HepG2 (cell line): ENCODE measurements at regions not wholly inside any gene's neighbourhood (a gene's known extent, or its start where the extent isn't known, plus 50 kb on each side); places are given as distances from the start of the nearest gene placed in this dataset.

Experiments used
- ATAC-seq: fragments of 200-7000 bp; cut with Tn5 transposase; 3 replicates; pipeline ENCODE4 v1.9.1; 2020; ENCODE audit warnings: mild to moderate bottlenecking, moderate library complexity
- BruUV-seq: library from RNA; stranded (reverse); fragments of 400-500 nt; replicated peaks from 2 replicates; lab custom pipeline; 2021; lab: Mats Ljungman, UMichigan
- CTCF ChIA-PET: fragments of 300-600 bp; formaldehyde crosslinking; extraction: SDS; loops from one replicate; lab custom pipeline; 2021; ENCODE audit warnings: low total read pairs, inconsistent platforms, low intra/inter-chr PET ratio; lab: Yijun Ruan, JAX
- POLR2A ChIA-PET: fragments of 350-600 bp; sonication (Branson Sonifier 250); formaldehyde crosslinking; loops from one replicate; lab custom pipeline; 2020; ENCODE audit warnings: antibody characterized with exemption, inconsistent platforms; lab: Yijun Ruan, JAX
- DNase-seq: peaks from one replicate; pipeline ENCODE4 v3.0.0-alpha.2; 2015; ENCODE audit warnings: low spot score
- FAIRE-seq: peaks from 3 replicates; lab custom pipeline; 2011; peaks lifted over from hg19 to GRCh38; lab: Jason Lieb, UNC
- H2AFZ ChIP-seq: one replicate; pipeline ENCODE4 v1.6.1; 2011; ENCODE audit warnings: low read length, inconsistent platforms
- H3K27ac ChIP-seq: fragments of 300-600 bp; 3 replicates; pipeline ENCODE4 v1.8.0; 2011; ENCODE audit warnings: mixed run types, mild to moderate bottlenecking, mixed read lengths, low read length, inconsistent platforms; ENCODE audit not compliant: insufficient read depth; ENCODE audit errors: extremely low read length
- H3K27me3 ChIP-seq, 2 experiments: fragments of 200-600 bp in 1 of 2; 2 replicates in 1 of 2; 3 replicates in 1 of 2; pipeline versions ENCODE4 v1.6.0 to v1.8.0; 2011; ENCODE audit warnings: low read length in 2 of 2, mild to moderate bottlenecking in 2 of 2, moderate library complexity in 2 of 2, inconsistent platforms in 1 of 2; ENCODE audit not compliant: insufficient read depth in 2 of 2, control insufficient read depth in 1 of 2
- H3K36me3 ChIP-seq, 2 experiments: fragments of 200-600 bp in 1 of 2; replicated peaks in 1 of 2; 2 replicates in 1 of 2; 3 replicates in 1 of 2; pipeline versions ENCODE4 v1.5.1 to v1.8.0; 2011; ENCODE audit warnings: low read length in 2 of 2, inconsistent platforms in 1 of 2; ENCODE audit not compliant: insufficient read depth in 2 of 2, control insufficient read depth in 1 of 2
- H3K4me1 ChIP-seq: 2 replicates; pipeline ENCODE4 v1.5.1; 2012; ENCODE audit warnings: low read length, inconsistent platforms; ENCODE audit not compliant: insufficient read depth
- H3K4me2 ChIP-seq: 2 replicates; pipeline ENCODE4 v1.6.0; 2011; ENCODE audit warnings: low read depth, low read length, inconsistent platforms
- H3K4me3 ChIP-seq, 3 experiments: fragments of 200-600 bp in 1 of 3; sonication (generic), shearing (Covaris generic) in 1 of 3; replicated peaks in 1 of 3; 2 replicates each; pipeline ENCODE4 v1.5.1; 2011 to 2016; ENCODE audit warnings: low read length in 3 of 3, inconsistent platforms in 2 of 3, low read depth in 2 of 3, mild to moderate bottlenecking in 2 of 3, control low read depth in 1 of 3, mixed read lengths in 1 of 3; ENCODE audit not compliant: insufficient read depth in 1 of 3
- H3K79me2 ChIP-seq: one replicate; pipeline ENCODE4 v1.6.1; 2011; ENCODE audit warnings: low read length, inconsistent platforms; ENCODE audit not compliant: insufficient read depth
- H3K9ac ChIP-seq: 2 replicates; pipeline ENCODE4 v1.6.0; 2011; ENCODE audit warnings: mild to moderate bottlenecking, low read depth, low read length, inconsistent platforms; ENCODE audit not compliant: insufficient read depth
- H3K9me3 ChIP-seq: 2 replicates; pipeline ENCODE4 v1.5.1; 2012; ENCODE audit warnings: mild to moderate bottlenecking, low read length
- H4K20me1 ChIP-seq: 2 replicates; pipeline ENCODE4 v1.6.0; 2011; ENCODE audit warnings: inconsistent platforms, mild to moderate bottlenecking, low read length, moderate library complexity; ENCODE audit not compliant: insufficient read depth
- DMTF1 ChIP-seq: sonication (generic); formaldehyde crosslinking; IDR thresholded peaks from 2 replicates; pipeline ENCODE4 v1.4.0; 2020; ENCODE audit warnings: mild to moderate bottlenecking, missing genetic modification reagents
- FOSL2 ChIP-seq: sonication (generic); formaldehyde crosslinking; IDR thresholded peaks from 2 replicates; pipeline ENCODE4 v1.4.0; 2020; ENCODE audit warnings: missing genetic modification reagents
- HMGA1 ChIP-seq: sonication (generic); formaldehyde crosslinking; conservative IDR thresholded peaks from 2 replicates; pipeline ENCODE4 v1.4.0; 2020; ENCODE audit warnings: missing genetic modification reagents
- PATZ1 ChIP-seq: sonication (generic); formaldehyde crosslinking; IDR thresholded peaks from 2 replicates; pipeline ENCODE4 v1.4.0; 2020; ENCODE audit warnings: missing genetic modification reagents
- ZNF280B ChIP-seq: sonication (generic); formaldehyde crosslinking; IDR thresholded peaks from 2 replicates; pipeline ENCODE4 v1.5.0; 2020; ENCODE audit warnings: missing genetic modification reagents, mild to moderate bottlenecking, borderline replicate concordance
- ZNF558 ChIP-seq: sonication (generic); formaldehyde crosslinking; IDR thresholded peaks from 2 replicates; pipeline ENCODE4 v1.9.0; 2022; ENCODE audit warnings: mild to moderate bottlenecking, missing genetic modification reagents, borderline replicate concordance
- ZNF614 ChIP-seq: IDR thresholded peaks from 2 replicates; pipeline ENCODE4 v1.6.1; 2018; ENCODE audit warnings: missing biosample characterization, missing genetic modification reagents, inconsistent platforms, borderline replicate concordance
- ZNF616 ChIP-seq: sonication (generic); formaldehyde crosslinking; IDR thresholded peaks from 2 replicates; pipeline ENCODE4 v1.5.0; 2020; ENCODE audit warnings: low read depth, mild to moderate bottlenecking, missing genetic modification reagents
- ZNF629 ChIP-seq: sonication (generic); formaldehyde crosslinking; conservative IDR thresholded peaks from 2 replicates; pipeline ENCODE4 v1.5.0; 2020; ENCODE audit warnings: missing genetic modification reagents
- WGBS: methylation state at CpG from one replicate; pipeline ENCODE4 v1.1.6; 2017; ENCODE audit warnings: low lambda C conversion rate; 5-methylcytosine and 5-hydroxymethylcytosine counted together
- in situ Hi-C: cut with HindIII; loops from 2 replicates; pipeline ENCODE4 v1.10.0; 2017; ENCODE audit warnings: low pct_unique_long_range_greater_than_20kb; ENCODE audit not compliant: extremely low pct_ligation_motif_present
- intact Hi-C: fragments of 100-400 bp; cut with micrococcal nuclease; formaldehyde crosslinking; loops from one replicate; pipeline ENCODE4 v1.10.0; 2022; ENCODE audit not compliant: unreplicated experiment
- TF ChIP-seq, protein P1 (sequence below): sonication (generic); formaldehyde crosslinking; IDR thresholded peaks from 2 replicates; pipeline ENCODE4 v1.4.0; 2020; ENCODE audit warnings: missing genetic modification reagents; ENCODE audit errors: not compliant biosample characterization
- TF ChIP-seq, protein P2 (sequence below): IDR thresholded peaks from 2 replicates; pipeline ENCODE4 v1.6.1; 2016; ENCODE audit warnings: low read depth, control low read depth
- TF ChIP-seq, protein P3 (sequence below): sonication (generic); formaldehyde crosslinking; conservative IDR thresholded peaks from 2 replicates; pipeline ENCODE4 v1.8.0; 2022; ENCODE audit warnings: mild to moderate bottlenecking, moderate library complexity, missing genetic modification reagents
- TF ChIP-seq, protein P4 (sequence below): sonication (generic); formaldehyde crosslinking; IDR thresholded peaks from 2 replicates; pipeline ENCODE4 v1.8.0; 2022; ENCODE audit warnings: missing genetic modification reagents, mild to moderate bottlenecking, inconsistent platforms, borderline replicate concordance

DNA sequence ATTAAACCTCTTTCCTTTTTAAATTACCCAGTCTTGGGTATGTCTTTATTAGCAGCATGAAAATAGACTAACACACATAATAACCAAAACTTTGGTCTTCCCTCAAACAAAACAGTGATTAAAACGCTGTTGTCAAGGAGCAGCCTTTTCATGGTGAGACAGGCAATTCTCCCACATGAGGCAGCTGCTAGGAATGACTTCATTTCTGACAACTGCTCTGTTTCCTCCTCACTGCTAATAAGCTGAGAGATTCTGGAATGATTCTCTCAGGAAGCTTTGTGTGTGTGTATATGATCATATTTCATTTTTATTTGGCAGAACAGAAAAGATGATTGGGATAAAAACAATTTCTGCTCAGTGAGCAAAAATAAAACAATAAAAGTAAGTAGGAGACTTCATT, 580.6 kb upstream of the ADAMTS9 start:
- no peak for FAIRE-seq
- H3K27ac ChIP-seq, result no peak overlapping the region
- H3K36me3 ChIP-seq, result no peaks in the 10 kb centered on the region
- no peaks in the 10 kb centered on the region for H4K20me1 ChIP-seq
- 0% methylated on average over 1 of the region's 1 CpG for whole genome bisulfite sequencing
- H3K4me2 ChIP-seq, result no peak overlapping the region
- POLR2A ChIA-PET, result no interaction called here
- no peak for ATAC-seq
- H3K4me3 ChIP-seq, result no peak overlapping the region
- BruUV-seq, result no TSS peak
- no peaks in the 10 kb centered on the region for H3K9me3 ChIP-seq
- H3K79me2 ChIP-seq, result no peaks in the 10 kb centered on the region
- in situ Hi-C loops (no loop called here), intact Hi-C loops (no loop called here)
- no peaks in the 10 kb centered on the region for H3K27me3 ChIP-seq
- no peak overlapping the region for H2AFZ ChIP-seq
- CTCF ChIA-PET, result no interaction called here
- no peak for DNase-seq
- no peaks in the 10 kb centered on the region for H3K4me1 ChIP-seq
- H3K9ac ChIP-seq, result no peak overlapping the region
- TF ChIP-seq, protein P1, sequence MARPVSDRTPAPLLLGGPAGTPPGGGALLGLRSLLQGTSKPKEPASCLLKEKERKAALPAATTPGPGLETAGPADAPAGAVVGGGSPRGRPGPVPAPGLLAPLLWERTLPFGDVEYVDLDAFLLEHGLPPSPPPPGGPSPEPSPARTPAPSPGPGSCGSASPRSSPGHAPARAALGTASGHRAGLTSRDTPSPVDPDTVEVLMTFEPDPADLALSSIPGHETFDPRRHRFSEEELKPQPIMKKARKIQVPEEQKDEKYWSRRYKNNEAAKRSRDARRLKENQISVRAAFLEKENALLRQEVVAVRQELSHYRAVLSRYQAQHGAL (CRISPR knock-in tag), result no peak
- TF ChIP-seq, protein P2, sequence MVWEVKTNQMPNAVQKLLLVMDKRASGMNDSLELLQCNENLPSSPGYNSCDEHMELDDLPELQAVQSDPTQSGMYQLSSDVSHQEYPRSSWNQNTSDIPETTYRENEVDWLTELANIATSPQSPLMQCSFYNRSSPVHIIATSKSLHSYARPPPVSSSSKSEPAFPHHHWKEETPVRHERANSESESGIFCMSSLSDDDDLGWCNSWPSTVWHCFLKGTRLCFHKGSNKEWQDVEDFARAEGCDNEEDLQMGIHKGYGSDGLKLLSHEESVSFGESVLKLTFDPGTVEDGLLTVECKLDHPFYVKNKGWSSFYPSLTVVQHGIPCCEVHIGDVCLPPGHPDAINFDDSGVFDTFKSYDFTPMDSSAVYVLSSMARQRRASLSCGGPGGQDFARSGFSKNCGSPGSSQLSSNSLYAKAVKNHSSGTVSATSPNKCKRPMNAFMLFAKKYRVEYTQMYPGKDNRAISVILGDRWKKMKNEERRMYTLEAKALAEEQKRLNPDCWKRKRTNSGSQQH (CRISPR knock-in tag), result no peak
- TF ChIP-seq, protein P3, sequence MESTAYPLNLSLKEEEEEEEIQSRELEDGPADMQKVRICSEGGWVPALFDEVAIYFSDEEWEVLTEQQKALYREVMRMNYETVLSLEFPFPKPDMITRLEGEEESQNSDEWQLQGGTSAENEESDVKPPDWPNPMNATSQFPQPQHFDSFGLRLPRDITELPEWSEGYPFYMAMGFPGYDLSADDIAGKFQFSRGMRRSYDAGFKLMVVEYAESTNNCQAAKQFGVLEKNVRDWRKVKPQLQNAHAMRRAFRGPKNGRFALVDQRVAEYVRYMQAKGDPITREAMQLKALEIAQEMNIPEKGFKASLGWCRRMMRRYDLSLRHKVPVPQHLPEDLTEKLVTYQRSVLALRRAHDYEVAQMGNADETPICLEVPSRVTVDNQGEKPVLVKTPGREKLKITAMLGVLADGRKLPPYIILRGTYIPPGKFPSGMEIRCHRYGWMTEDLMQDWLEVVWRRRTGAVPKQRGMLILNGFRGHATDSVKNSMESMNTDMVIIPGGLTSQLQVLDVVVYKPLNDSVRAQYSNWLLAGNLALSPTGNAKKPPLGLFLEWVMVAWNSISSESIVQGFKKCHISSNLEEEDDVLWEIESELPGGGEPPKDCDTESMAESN, result no peak
- TF ChIP-seq ZNF614 (CRISPR knock-in tag) (no peak), PATZ1 (CRISPR knock-in tag) (no peak), FOSL2 (CRISPR knock-in tag) (no peak), ZNF616 (no peak), ZNF558 (CRISPR knock-in tag) (no peak), HMGA1 (CRISPR knock-in tag) (no peak), DMTF1 (CRISPR knock-in tag) (no peak), ZNF280B (CRISPR knock-in tag) (no peak), ZNF629 (CRISPR knock-in tag) (no peak)
- TF ChIP-seq, protein P4, sequence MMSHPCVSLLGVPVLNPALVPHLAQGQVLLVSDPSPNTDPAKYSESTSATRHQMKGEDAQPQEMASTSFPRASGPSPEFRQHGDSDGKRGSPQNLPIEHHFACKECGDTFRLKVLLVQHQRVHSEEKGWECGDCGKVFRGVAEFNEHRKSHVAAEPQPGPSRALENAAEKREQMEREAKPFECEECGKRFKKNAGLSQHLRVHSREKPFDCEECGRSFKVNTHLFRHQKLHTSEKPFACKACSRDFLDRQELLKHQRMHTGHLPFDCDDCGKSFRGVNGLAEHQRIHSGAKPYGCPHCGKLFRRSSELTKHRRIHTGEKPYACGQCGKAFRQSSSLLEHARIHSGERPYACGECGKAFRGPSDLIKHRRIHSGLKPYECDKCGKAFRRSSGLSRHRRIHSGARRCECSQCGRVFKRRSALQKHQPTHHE, result no peak
